ENCODE measurements at regions not wholly inside any gene's neighbourhood (a gene's known extent, or its start where the extent isn't known, plus 50 kb on each side); places are given as distances from the start of the nearest gene placed in this dataset.

- no peak for DNase-seq
- WGBS, 2 donors = 92 to 94% methylated on average over 3 of the region's 3 CpGs
- no peaks in the 10 kb centered on the region for H3K4me1 ChIP-seq
- TF ChIP-seq, protein P1, sequence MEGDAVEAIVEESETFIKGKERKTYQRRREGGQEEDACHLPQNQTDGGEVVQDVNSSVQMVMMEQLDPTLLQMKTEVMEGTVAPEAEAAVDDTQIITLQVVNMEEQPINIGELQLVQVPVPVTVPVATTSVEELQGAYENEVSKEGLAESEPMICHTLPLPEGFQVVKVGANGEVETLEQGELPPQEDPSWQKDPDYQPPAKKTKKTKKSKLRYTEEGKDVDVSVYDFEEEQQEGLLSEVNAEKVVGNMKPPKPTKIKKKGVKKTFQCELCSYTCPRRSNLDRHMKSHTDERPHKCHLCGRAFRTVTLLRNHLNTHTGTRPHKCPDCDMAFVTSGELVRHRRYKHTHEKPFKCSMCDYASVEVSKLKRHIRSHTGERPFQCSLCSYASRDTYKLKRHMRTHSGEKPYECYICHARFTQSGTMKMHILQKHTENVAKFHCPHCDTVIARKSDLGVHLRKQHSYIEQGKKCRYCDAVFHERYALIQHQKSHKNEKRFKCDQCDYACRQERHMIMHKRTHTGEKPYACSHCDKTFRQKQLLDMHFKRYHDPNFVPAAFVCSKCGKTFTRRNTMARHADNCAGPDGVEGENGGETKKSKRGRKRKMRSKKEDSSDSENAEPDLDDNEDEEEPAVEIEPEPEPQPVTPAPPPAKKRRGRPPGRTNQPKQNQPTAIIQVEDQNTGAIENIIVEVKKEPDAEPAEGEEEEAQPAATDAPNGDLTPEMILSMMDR (IDR thresholded peaks at IDR 0.05) = no peak
- no peak for TF ChIP-seq POLR2A (IDR thresholded peaks at IDR 0.05)
- H3K9me3 ChIP-seq = no peaks in the 10 kb centered on the region
- no peak overlapping the region for H3K27ac ChIP-seq
- H3K36me3 ChIP-seq (ENCODE audit: low read depth, missing control alignments) = no peaks in the 10 kb centered on the region
- intact Hi-C loops (cut with DNase I; ENCODE audit: low total_unique reads) = no loop called here
- H3K27me3 ChIP-seq = no peaks in the 10 kb centered on the region
- no peak overlapping the region for H3K4me3 ChIP-seq
These were observed 101.9 kb upstream of the PRDM9 start for GRCh38 chr5:23405316-23406068.

GRCh38 chr5:23402585-23402984, 104.8 kb upstream of the PRDM9 start:
- no peak for TF ChIP-seq POLR2A (IDR thresholded peaks at IDR 0.05)
- TF ChIP-seq, protein P1 (IDR thresholded peaks at IDR 0.05) = no peak
- WGBS, 2 donors = 84 to 87% methylated on average over 3 of the region's 3 CpGs
- DNase-seq = no peak
- Histone ChIP-seq H3K4me1 (no peaks in the 10 kb centered on the region), H3K27me3 (no peaks in the 10 kb centered on the region), H3K27ac (no peak overlapping the region), H3K4me3 (no peak overlapping the region), H3K9me3 (no peaks in the 10 kb centered on the region), H3K36me3 (ENCODE audit: low read depth, missing control alignments) (no peaks in the 10 kb centered on the region)
- intact Hi-C loops (cut with DNase I; ENCODE audit: low total_unique reads) = no loop called here

- Histone ChIP-seq H3K4me1 (no peaks in the 10 kb centered on the region), H3K36me3 (ENCODE audit: low read depth, missing control alignments) (no peaks in the 10 kb centered on the region), H3K9me3 (no peaks in the 10 kb centered on the region), H3K4me3 (no peak overlapping the region), H3K27ac (no peak overlapping the region), H3K27me3 (no peaks in the 10 kb centered on the region)
- 87 to 90% methylated on average over 5 of the region's 5 CpGs for WGBS, 2 donors
- intact Hi-C loops (cut with DNase I; ENCODE audit: low total_unique reads) = no loop called here
- no peak for DNase-seq
- TF ChIP-seq, protein P1 (IDR thresholded peaks at IDR 0.05) = no peak
- TF ChIP-seq POLR2A (IDR thresholded peaks at IDR 0.05) = no peak
These were observed 106.5 kb upstream of the PRDM9 start for GRCh38 chr5:23400951-23401350.

DNA sequence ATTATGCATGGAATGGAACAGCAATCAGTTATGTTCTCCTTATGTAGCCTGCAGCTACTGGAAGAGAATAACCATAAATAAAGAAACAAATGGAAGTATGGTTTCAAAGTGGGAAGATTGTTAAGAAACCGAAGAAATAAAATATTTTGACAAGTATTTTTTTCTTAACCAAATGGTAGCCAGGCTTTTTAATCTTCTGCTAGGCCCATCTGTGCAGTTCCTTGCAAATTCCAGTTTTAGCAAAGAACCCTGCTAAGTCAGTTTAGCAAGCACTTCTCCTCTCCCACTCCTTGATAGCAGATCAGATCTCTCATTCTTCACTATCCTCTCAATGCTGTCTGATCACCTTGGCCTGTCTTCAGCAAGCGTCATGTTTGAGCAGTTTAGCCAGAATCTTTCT, 111.1 kb upstream of the PRDM9 start:
- Histone ChIP-seq H3K4me1 (no peaks in the 10 kb centered on the region), H3K9me3 (no peaks in the 10 kb centered on the region), H3K27me3 (no peaks in the 10 kb centered on the region), H3K27ac (no peak overlapping the region), H3K4me3 (no peak overlapping the region), H3K36me3 (ENCODE audit: low read depth, missing control alignments) (no peaks in the 10 kb centered on the region)
- WGBS, 2 donors = 63 to 97% methylated on average over 2 of the region's 2 CpGs
- no peak for DNase-seq
- TF ChIP-seq POLR2A (IDR thresholded peaks at IDR 0.05) = no peak
- TF ChIP-seq, protein P1 (IDR thresholded peaks at IDR 0.05) = no peak
- intact Hi-C loops (cut with DNase I; ENCODE audit: low total_unique reads) = no loop called here

All from testis (tissue), 2 donors.